ENCODE measurements at regions not wholly inside any gene's neighbourhood (a gene's known extent, or its start where the extent isn't known, plus 50 kb on each side); places are given as distances from the start of the nearest gene placed in this dataset.
"Not testable (repeated sequence)": the region's sequence is repeated elsewhere in the genome, so short reads cannot be mapped to it uniquely, and the experiment has no call there.

- no peaks in the 10 kb centered on the region for H3K9me3 Mint-ChIP-seq
- no peak for DNase-seq (ENCODE audit: low spot score)
- H3K27me3 Mint-ChIP-seq = peaks cover 20 to 29% of the 10 kb centered on the region in 2 donors
- H3K27ac Mint-ChIP-seq = no peak overlapping the region
- ATAC-seq = no peak
- no peak overlapping the region for H3K4me3 Mint-ChIP-seq
- peaks cover 0 to 4% of the 10 kb centered on the region in 2 donors for H3K4me1 Mint-ChIP-seq (ENCODE audit: low read depth in 2 of 2)
- H3K36me3 Mint-ChIP-seq = no peaks in the 10 kb centered on the region
These were observed 170.1 kb downstream of the CD83 start for GRCh38 chr6:14287707-14288106.

DNA sequence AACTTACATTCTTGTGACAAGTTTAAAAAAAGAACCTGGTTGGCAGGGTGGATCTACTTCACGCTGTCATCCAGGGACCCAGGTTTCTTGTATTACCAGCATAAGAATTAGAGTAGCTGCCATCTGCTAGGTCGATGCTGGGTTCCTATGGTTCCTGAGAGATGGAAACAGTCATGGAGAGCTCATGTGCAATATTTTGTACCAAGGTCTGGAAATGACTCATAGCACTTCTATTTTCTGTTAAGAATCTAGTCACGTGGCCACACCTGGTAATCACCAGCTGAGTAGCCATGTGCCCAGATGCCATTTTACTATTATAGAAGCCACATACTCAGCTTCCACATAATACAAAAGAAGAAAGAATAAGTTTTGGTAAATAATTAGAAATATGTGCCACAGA, 171.3 kb downstream of the CD83 start:
- Mint-ChIP-seq H3K36me3 (no peaks in the 10 kb centered on the region), H3K27ac (no peak overlapping the region), H3K9me3 (no peaks in the 10 kb centered on the region), H3K27me3 (peaks cover 25 to 29% of the 10 kb centered on the region in 2 donors), H3K4me3 (no peak overlapping the region), H3K4me1 (ENCODE audit: low read depth in 2 of 2) (peaks cover 0 to 4% of the 10 kb centered on the region in 2 donors)
- ATAC-seq (no peak), DNase-seq (ENCODE audit: low spot score) (no peak)

GRCh38 chr6:14290041-14290771, 172.6 kb downstream of the CD83 start:
- Mint-ChIP-seq H3K4me3 (no peak overlapping the region), H3K4me1 (ENCODE audit: low read depth in 2 of 2) (peaks cover 0 to 4% of the 10 kb centered on the region in 2 donors), H3K9me3 (no peaks in the 10 kb centered on the region), H3K27ac (no peak overlapping the region), H3K27me3 (peaks cover 25 to 29% of the 10 kb centered on the region in 2 donors), H3K36me3 (no peaks in the 10 kb centered on the region)
- no peak for DNase-seq (ENCODE audit: low spot score)
- no peak for ATAC-seq

GRCh38 chr6:14290772-14291330, 173.3 kb downstream of the CD83 start:
- peaks cover 25 to 29% of the 10 kb centered on the region in 2 donors for H3K27me3 Mint-ChIP-seq
- H3K4me3 Mint-ChIP-seq = no peak overlapping the region
- ATAC-seq (no peak), DNase-seq (ENCODE audit: low spot score) (no peak)
- H3K4me1 Mint-ChIP-seq (ENCODE audit: low read depth in 2 of 2) = peaks cover 0 to 4% of the 10 kb centered on the region in 2 donors
- H3K36me3 Mint-ChIP-seq = no peaks in the 10 kb centered on the region
- H3K9me3 Mint-ChIP-seq = no peaks in the 10 kb centered on the region
- no peak overlapping the region for H3K27ac Mint-ChIP-seq

DNA sequence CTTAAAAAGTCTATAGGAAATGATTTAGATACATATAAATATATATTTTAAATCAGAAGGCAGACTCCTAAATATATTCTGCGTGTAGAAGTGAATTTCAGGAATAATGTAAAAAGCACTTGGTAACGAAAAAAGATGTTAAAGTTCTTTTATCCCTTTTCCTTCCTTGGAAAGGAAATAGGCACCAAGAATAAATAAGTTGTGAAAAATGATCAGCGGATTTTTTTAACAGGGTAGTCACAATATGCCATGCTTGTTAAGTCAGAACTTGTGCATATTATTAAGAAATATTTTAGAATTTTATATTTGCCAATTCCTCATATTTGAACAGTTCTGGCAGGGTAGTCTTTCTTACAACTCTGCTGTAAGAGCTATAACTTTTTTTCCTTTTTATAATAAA, 173.8 kb downstream of the CD83 start:
- ATAC-seq (no peak), DNase-seq (ENCODE audit: low spot score) (no peak)
- H3K9me3 Mint-ChIP-seq = no peaks in the 10 kb centered on the region
- peaks cover 25 to 29% of the 10 kb centered on the region in 2 donors for H3K27me3 Mint-ChIP-seq
- H3K4me3 Mint-ChIP-seq = no peak overlapping the region
- H3K36me3 Mint-ChIP-seq = no peaks in the 10 kb centered on the region
- H3K27ac Mint-ChIP-seq = no peak overlapping the region
- peaks cover 0 to 4% of the 10 kb centered on the region in 2 donors for H3K4me1 Mint-ChIP-seq (ENCODE audit: low read depth in 2 of 2)

DNA sequence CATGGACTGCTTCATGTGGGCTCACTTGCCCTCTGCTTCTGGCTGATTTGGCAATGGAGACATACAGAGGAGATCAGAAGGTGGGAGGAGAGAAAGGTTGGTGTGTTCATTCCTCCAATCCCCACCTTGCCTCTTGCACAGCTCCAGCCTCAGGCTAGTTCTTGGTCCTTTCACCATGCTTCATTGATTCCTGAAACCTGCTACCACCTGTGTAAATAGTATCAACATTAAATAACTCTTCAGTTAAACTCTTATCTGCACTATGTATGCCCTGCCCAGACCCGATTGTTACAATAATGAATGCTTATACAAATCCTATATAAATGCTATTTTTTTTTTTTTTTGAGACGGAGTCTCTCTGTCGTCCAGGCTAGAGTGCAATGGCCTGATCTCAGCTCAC, 174.5 kb downstream of the CD83 start:
- H3K9me3 Mint-ChIP-seq = no peaks in the 10 kb centered on the region
- H3K27ac Mint-ChIP-seq = no peak overlapping the region
- ATAC-seq (no peak), DNase-seq (ENCODE audit: low spot score) (no peak)
- no peaks in the 10 kb centered on the region for H3K36me3 Mint-ChIP-seq
- H3K4me1 Mint-ChIP-seq (ENCODE audit: low read depth in 2 of 2) = peaks cover 0 to 4% of the 10 kb centered on the region in 2 donors
- H3K27me3 Mint-ChIP-seq = peaks cover 25 to 29% of the 10 kb centered on the region in 2 donors
- H3K4me3 Mint-ChIP-seq = no peak overlapping the region

- DNase-seq (ENCODE audit: low spot score) = no peak
- ATAC-seq = no peak
- Mint-ChIP-seq H3K4me1 (ENCODE audit: low read depth in 2 of 2) (peaks cover 0 to 4% of the 10 kb centered on the region in 2 donors), H3K4me3 (no peak overlapping the region), H3K27ac (no peak overlapping the region), H3K27me3 (peaks cover 24 to 33% of the 10 kb centered on the region in 2 donors), H3K9me3 (no peaks in the 10 kb centered on the region), H3K36me3 (no peaks in the 10 kb centered on the region)
These were observed 176.8 kb downstream of the CD83 start for GRCh38 chr6:14294270-14294951.

DNA sequence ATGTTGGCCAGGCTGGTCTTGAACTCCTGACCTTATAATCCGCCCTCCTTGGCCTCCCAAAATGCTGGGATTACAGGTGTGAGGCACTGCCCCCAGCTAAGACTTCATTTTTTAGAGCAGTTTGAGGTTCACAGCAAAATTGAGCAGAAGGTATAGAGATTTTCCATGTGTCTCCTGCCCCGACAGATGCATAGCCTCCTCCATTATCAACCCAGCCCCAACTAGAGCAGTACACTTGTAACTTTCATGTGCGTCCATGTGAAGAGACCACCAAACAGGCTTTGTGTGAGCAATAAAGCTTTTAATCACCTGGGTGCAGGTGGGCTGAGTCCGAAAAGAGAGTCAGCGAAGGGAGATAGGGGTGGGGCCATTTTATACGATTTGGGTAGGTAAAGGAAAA, 179.1 kb downstream of the CD83 start:
- H3K27me3 Mint-ChIP-seq = peaks cover 20 to 28% of the 10 kb centered on the region in 2 donors
- H3K36me3 Mint-ChIP-seq; H3K9me3 Mint-ChIP-seq; H3K4me3 Mint-ChIP-seq; DNase-seq (ENCODE audit: low spot score); ATAC-seq; H3K4me1 Mint-ChIP-seq (ENCODE audit: low read depth in 2 of 2); H3K27ac Mint-ChIP-seq: not testable (repeated sequence)

DNA sequence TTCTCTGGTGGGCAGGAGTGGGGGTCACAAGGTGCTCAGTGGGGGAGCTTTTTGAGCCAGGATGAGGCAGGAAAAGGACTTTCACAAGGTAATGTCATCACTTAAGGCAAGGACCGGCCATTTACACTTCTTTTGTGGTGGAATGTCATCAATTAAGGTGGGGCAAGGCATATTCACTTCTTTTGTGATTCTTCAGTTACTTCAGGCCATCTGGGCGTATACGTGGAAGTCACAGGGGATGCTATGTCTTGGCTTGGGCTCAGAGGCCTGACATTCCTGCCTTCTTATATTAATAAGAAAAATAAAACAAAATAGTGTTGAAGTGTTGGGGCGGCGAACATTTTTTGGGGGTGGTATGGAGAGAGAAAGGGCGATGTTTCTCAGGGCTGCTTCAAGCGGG, 179.5 kb downstream of the CD83 start:
- not testable (repeated sequence) for DNase-seq (ENCODE audit: low spot score); H3K4me1 Mint-ChIP-seq (ENCODE audit: low read depth in 2 of 2); H3K27ac Mint-ChIP-seq; H3K36me3 Mint-ChIP-seq; H3K9me3 Mint-ChIP-seq; ATAC-seq; H3K4me3 Mint-ChIP-seq
- H3K27me3 Mint-ChIP-seq = peaks cover 18 to 24% of the 10 kb centered on the region in 2 donors

- not testable (repeated sequence) for H3K4me1 Mint-ChIP-seq (ENCODE audit: low read depth in 2 of 2); H3K9me3 Mint-ChIP-seq; DNase-seq (ENCODE audit: low spot score); ATAC-seq; H3K4me3 Mint-ChIP-seq; H3K36me3 Mint-ChIP-seq; H3K27ac Mint-ChIP-seq
- peaks cover 12 to 28% of the 10 kb centered on the region in 2 donors for H3K27me3 Mint-ChIP-seq
These were observed 182.6 kb downstream of the CD83 start for GRCh38 chr6:14300189-14300588.

- not testable (repeated sequence) for DNase-seq (ENCODE audit: low spot score); ATAC-seq; H3K36me3 Mint-ChIP-seq; H3K4me1 Mint-ChIP-seq (ENCODE audit: low read depth in 2 of 2); H3K4me3 Mint-ChIP-seq; H3K9me3 Mint-ChIP-seq; H3K27ac Mint-ChIP-seq
- H3K27me3 Mint-ChIP-seq = peaks cover 12 to 28% of the 10 kb centered on the region in 2 donors
These were observed 183.1 kb downstream of the CD83 start for GRCh38 chr6:14300721-14301120.

DNA sequence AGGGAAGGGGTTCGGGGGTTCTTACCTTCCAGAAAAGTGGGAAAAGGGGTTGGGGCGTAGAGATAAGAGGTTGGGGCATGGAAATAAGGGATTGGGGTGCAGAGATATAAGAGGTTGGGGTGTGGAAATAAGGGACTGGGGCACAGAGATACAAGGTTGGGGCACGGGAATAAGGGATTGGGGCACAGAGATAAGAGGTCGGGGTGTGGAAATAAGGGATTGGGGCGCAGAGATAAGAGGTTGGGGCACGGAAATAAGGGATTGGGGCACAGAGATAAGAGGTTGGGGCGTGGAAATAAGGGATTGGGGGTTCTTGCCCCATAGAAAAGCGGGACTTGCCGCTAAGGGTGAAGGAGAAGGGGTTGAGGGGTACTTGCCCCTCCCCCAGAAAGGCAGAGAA, 183.9 kb downstream of the CD83 start:
- H3K4me1 Mint-ChIP-seq (ENCODE audit: low read depth in 2 of 2); DNase-seq (ENCODE audit: low spot score); H3K4me3 Mint-ChIP-seq; H3K9me3 Mint-ChIP-seq; H3K27ac Mint-ChIP-seq; ATAC-seq; H3K36me3 Mint-ChIP-seq: not testable (repeated sequence)
- peaks cover 12 to 29% of the 10 kb centered on the region in 2 donors for H3K27me3 Mint-ChIP-seq

- Mint-ChIP-seq H3K27me3 (peaks cover 12 to 19% of the 10 kb centered on the region in 2 donors), H3K4me3 (no peak overlapping the region), H3K9me3 (no peaks in the 10 kb centered on the region), H3K36me3 (no peaks in the 10 kb centered on the region), H3K27ac (no peak overlapping the region), H3K4me1 (ENCODE audit: low read depth in 2 of 2) (no peaks in the 10 kb centered on the region)
- DNase-seq (ENCODE audit: low spot score) (no peak), ATAC-seq (no peak)
These were observed 187.6 kb downstream of the CD83 start for GRCh38 chr6:14305131-14305530.

GRCh38 chr6:14305624-14306023, 188.1 kb downstream of the CD83 start:
- no peak for DNase-seq (ENCODE audit: low spot score)
- no peaks in the 10 kb centered on the region for H3K9me3 Mint-ChIP-seq
- no peaks in the 10 kb centered on the region for H3K4me1 Mint-ChIP-seq (ENCODE audit: low read depth in 2 of 2)
- peaks cover 10 to 18% of the 10 kb centered on the region in 2 donors for H3K27me3 Mint-ChIP-seq
- ATAC-seq = peak in 1 of 2 donors; percentile 27
- no peak overlapping the region for H3K4me3 Mint-ChIP-seq
- no peak overlapping the region for H3K27ac Mint-ChIP-seq
- H3K36me3 Mint-ChIP-seq = no peaks in the 10 kb centered on the region
